ENCODE measurements at regions not wholly inside any gene's neighbourhood (a gene's known extent, or its start where the extent isn't known, plus 50 kb on each side); places are given as distances from the start of the nearest gene placed in this dataset.

- ChIA-PET POLR2A (no interaction called here), CTCF (no interaction called here)
- Histone ChIP-seq H3K27me3 (replicated peaks in 2 of 5; ENCODE audit: control insufficient read depth in 4 of 5, insufficient read depth in 5 of 5, low read length in 4 of 5) (no peaks in the 10 kb centered on the region), H3K27ac (ENCODE audit: insufficient read depth in 1 of 2, low read depth in 1 of 2, low read length in 2 of 2, poor library complexity in 1 of 2, severe bottlenecking in 2 of 2) (no peak overlapping the region), H3K9me3 (ENCODE audit: control extremely low read depth in 1 of 5, control insufficient read depth in 4 of 5, insufficient read depth in 2 of 5, low read depth in 1 of 5, low read length in 4 of 5) (no peaks in the 10 kb centered on the region), H3K4me3 (ENCODE audit: control insufficient read depth in 1 of 7, extremely low read depth in 1 of 7, insufficient read depth in 4 of 7, low read depth in 2 of 7, low read length in 6 of 7) (no peak overlapping the region), H3K36me3 (ENCODE audit: control insufficient read depth in 4 of 4, insufficient read depth in 4 of 4, low read length in 3 of 4) (no peaks in the 10 kb centered on the region), H3K4me1 (ENCODE audit: control extremely low read depth in 1 of 4, control insufficient read depth in 4 of 4, insufficient read depth in 4 of 4, low read length in 3 of 4) (no peaks in the 10 kb centered on the region)
- WGBS (ENCODE audit: insufficient coverage) = no CpG with 5 or more reads among the region's 3 CpGs
- no peak for DNase-seq
These were observed 153.1 kb downstream of the PCDH17 start for GRCh38 chr13:57784633-57785032.

GRCh38 chr13:57787058-57787791, 155.7 kb downstream of the PCDH17 start:
- Histone ChIP-seq H3K4me3 (ENCODE audit: control insufficient read depth in 1 of 7, extremely low read depth in 1 of 7, insufficient read depth in 4 of 7, low read depth in 2 of 7, low read length in 6 of 7) (no peak overlapping the region), H3K9me3 (ENCODE audit: control extremely low read depth in 1 of 5, control insufficient read depth in 4 of 5, insufficient read depth in 2 of 5, low read depth in 1 of 5, low read length in 4 of 5) (no peaks in the 10 kb centered on the region), H3K4me1 (ENCODE audit: control extremely low read depth in 1 of 4, control insufficient read depth in 4 of 4, insufficient read depth in 4 of 4, low read length in 3 of 4) (no peaks in the 10 kb centered on the region), H3K27me3 (replicated peaks in 2 of 5; ENCODE audit: control insufficient read depth in 4 of 5, insufficient read depth in 5 of 5, low read length in 4 of 5) (no peaks in the 10 kb centered on the region), H3K36me3 (ENCODE audit: control insufficient read depth in 4 of 4, insufficient read depth in 4 of 4, low read length in 3 of 4) (no peaks in the 10 kb centered on the region), H3K27ac (ENCODE audit: insufficient read depth in 1 of 2, low read depth in 1 of 2, low read length in 2 of 2, poor library complexity in 1 of 2, severe bottlenecking in 2 of 2) (no peak overlapping the region)
- DNase-seq = no peak
- CTCF ChIA-PET = no interaction called here
- 97% methylated on average over 14 of the region's 16 CpGs for whole genome bisulfite sequencing (ENCODE audit: insufficient coverage)
- POLR2A ChIA-PET = no interaction called here

- Histone ChIP-seq H3K36me3 (ENCODE audit: control insufficient read depth in 4 of 4, insufficient read depth in 4 of 4, low read length in 3 of 4) (no peaks in the 10 kb centered on the region), H3K9me3 (ENCODE audit: control extremely low read depth in 1 of 5, control insufficient read depth in 4 of 5, insufficient read depth in 2 of 5, low read depth in 1 of 5, low read length in 4 of 5) (no peaks in the 10 kb centered on the region), H3K27me3 (replicated peaks in 2 of 5; ENCODE audit: control insufficient read depth in 4 of 5, insufficient read depth in 5 of 5, low read length in 4 of 5) (no peaks in the 10 kb centered on the region), H3K27ac (ENCODE audit: insufficient read depth in 1 of 2, low read depth in 1 of 2, low read length in 2 of 2, poor library complexity in 1 of 2, severe bottlenecking in 2 of 2) (no peak overlapping the region), H3K4me3 (ENCODE audit: control insufficient read depth in 1 of 7, extremely low read depth in 1 of 7, insufficient read depth in 4 of 7, low read depth in 2 of 7, low read length in 6 of 7) (no peak overlapping the region), H3K4me1 (ENCODE audit: control extremely low read depth in 1 of 4, control insufficient read depth in 4 of 4, insufficient read depth in 4 of 4, low read length in 3 of 4) (no peaks in the 10 kb centered on the region)
- no peak for DNase-seq
- CTCF ChIA-PET = interaction anchor here (1.3 kb wide), 1 partner anchor 10 kb away, joined by 3 read pairs; no protein-coding TSS in a partner anchor
- WGBS (ENCODE audit: insufficient coverage) = 97% methylated on average over 3 of the region's 3 CpGs
- POLR2A ChIA-PET = no interaction called here
These were observed 168.1 kb downstream of the PCDH17 start for GRCh38 chr13:57799624-57800023.

DNA sequence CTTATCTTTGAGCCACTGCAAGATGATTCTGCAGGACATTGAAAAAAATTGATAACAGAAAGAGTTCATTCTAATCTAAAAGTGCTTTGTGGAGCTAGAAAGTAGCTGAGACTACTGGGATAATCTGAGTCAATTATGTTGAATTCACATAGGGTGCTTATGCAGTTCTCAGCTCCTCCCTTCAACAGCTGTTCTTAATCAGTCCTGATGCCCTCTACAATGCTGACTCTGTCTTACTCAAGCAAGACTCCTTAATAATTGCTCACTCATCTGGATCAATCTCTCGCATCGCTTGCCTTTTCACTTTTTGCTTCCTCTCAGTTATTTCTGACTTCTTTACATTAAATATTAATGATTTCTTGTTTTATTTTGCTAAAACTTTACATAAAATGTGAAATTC, 182.1 kb downstream of the PCDH17 start:
- ChIA-PET CTCF (no interaction called here), POLR2A (no interaction called here)
- H3K4me3 ChIP-seq (ENCODE audit: control insufficient read depth in 1 of 7, extremely low read depth in 1 of 7, insufficient read depth in 4 of 7, low read depth in 2 of 7, low read length in 6 of 7) = no peak overlapping the region
- WGBS (ENCODE audit: insufficient coverage) = no CpG with 5 or more reads among the region's 2 CpGs
- H3K27me3 ChIP-seq (replicated peaks in 2 of 5; ENCODE audit: control insufficient read depth in 4 of 5, insufficient read depth in 5 of 5, low read length in 4 of 5) = no peaks in the 10 kb centered on the region
- no peaks in the 10 kb centered on the region for H3K36me3 ChIP-seq (ENCODE audit: control insufficient read depth in 4 of 4, insufficient read depth in 4 of 4, low read length in 3 of 4)
- DNase-seq = no peak
- no peaks in the 10 kb centered on the region for H3K9me3 ChIP-seq (ENCODE audit: control extremely low read depth in 1 of 5, control insufficient read depth in 4 of 5, insufficient read depth in 2 of 5, low read depth in 1 of 5, low read length in 4 of 5)
- no peak overlapping the region for H3K27ac ChIP-seq (ENCODE audit: insufficient read depth in 1 of 2, low read depth in 1 of 2, low read length in 2 of 2, poor library complexity in 1 of 2, severe bottlenecking in 2 of 2)
- H3K4me1 ChIP-seq (ENCODE audit: control extremely low read depth in 1 of 4, control insufficient read depth in 4 of 4, insufficient read depth in 4 of 4, low read length in 3 of 4) = no peaks in the 10 kb centered on the region

DNA sequence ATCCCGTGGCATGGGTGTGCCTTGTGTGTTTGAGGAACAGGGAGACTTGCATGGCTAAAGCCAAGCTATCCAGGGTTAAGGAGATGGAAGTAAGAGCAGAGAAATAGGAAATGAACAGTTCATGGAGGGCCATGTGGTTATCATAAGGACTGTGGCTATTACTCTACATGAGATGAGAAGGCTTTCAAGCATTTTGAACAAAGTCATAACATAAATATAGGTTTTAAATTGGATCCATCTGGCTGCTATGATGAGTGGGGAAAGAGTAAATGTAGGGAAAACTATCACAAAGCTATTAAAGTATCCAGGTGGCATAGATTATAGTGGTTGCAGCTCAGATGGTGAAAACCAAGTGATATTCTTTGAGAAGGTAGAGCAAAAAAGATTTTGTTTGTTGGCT, 184.1 kb downstream of the PCDH17 start:
- CTCF ChIA-PET = no interaction called here
- no peaks in the 10 kb centered on the region for H3K27me3 ChIP-seq (replicated peaks in 2 of 5; ENCODE audit: control insufficient read depth in 4 of 5, insufficient read depth in 5 of 5, low read length in 4 of 5)
- no peak overlapping the region for H3K27ac ChIP-seq (ENCODE audit: insufficient read depth in 1 of 2, low read depth in 1 of 2, low read length in 2 of 2, poor library complexity in 1 of 2, severe bottlenecking in 2 of 2)
- no peaks in the 10 kb centered on the region for H3K9me3 ChIP-seq (ENCODE audit: control extremely low read depth in 1 of 5, control insufficient read depth in 4 of 5, insufficient read depth in 2 of 5, low read depth in 1 of 5, low read length in 4 of 5)
- 100% methylated on average over 1 of the region's 1 CpG for WGBS (ENCODE audit: insufficient coverage)
- no peaks in the 10 kb centered on the region for H3K36me3 ChIP-seq (ENCODE audit: control insufficient read depth in 4 of 4, insufficient read depth in 4 of 4, low read length in 3 of 4)
- POLR2A ChIA-PET = no interaction called here
- no peak overlapping the region for H3K4me3 ChIP-seq (ENCODE audit: control insufficient read depth in 1 of 7, extremely low read depth in 1 of 7, insufficient read depth in 4 of 7, low read depth in 2 of 7, low read length in 6 of 7)
- H3K4me1 ChIP-seq (ENCODE audit: control extremely low read depth in 1 of 4, control insufficient read depth in 4 of 4, insufficient read depth in 4 of 4, low read length in 3 of 4) = no peaks in the 10 kb centered on the region
- DNase-seq = no peak

GRCh38 chr13:57820924-57821323, 189.4 kb downstream of the PCDH17 start:
- whole genome bisulfite sequencing (ENCODE audit: insufficient coverage) = 100% methylated on average over 1 of the region's 1 CpG
- peaks cover 0 to 8% (median 0%) of the 10 kb centered on the region in 5 experiments for H3K9me3 ChIP-seq (ENCODE audit: control extremely low read depth in 1 of 5, control insufficient read depth in 4 of 5, insufficient read depth in 2 of 5, low read depth in 1 of 5, low read length in 4 of 5)

GRCh38 chr13:57823704-57824103, 192.2 kb downstream of the PCDH17 start:
- Histone ChIP-seq H3K9me3 (ENCODE audit: control extremely low read depth in 1 of 5, control insufficient read depth in 4 of 5, insufficient read depth in 2 of 5, low read depth in 1 of 5, low read length in 4 of 5) (peaks cover 0 to 8% (median 0%) of the 10 kb centered on the region in 5 experiments), H3K4me3 (ENCODE audit: control insufficient read depth in 1 of 7, extremely low read depth in 1 of 7, insufficient read depth in 4 of 7, low read depth in 2 of 7, low read length in 6 of 7) (no peak overlapping the region), H3K36me3 (ENCODE audit: control insufficient read depth in 4 of 4, insufficient read depth in 4 of 4, low read length in 3 of 4) (no peaks in the 10 kb centered on the region), H3K27ac (ENCODE audit: insufficient read depth in 1 of 2, low read depth in 1 of 2, low read length in 2 of 2, poor library complexity in 1 of 2, severe bottlenecking in 2 of 2) (no peak overlapping the region), H3K27me3 (replicated peaks in 2 of 5; ENCODE audit: control insufficient read depth in 4 of 5, insufficient read depth in 5 of 5, low read length in 4 of 5) (no peaks in the 10 kb centered on the region), H3K4me1 (ENCODE audit: control extremely low read depth in 1 of 4, control insufficient read depth in 4 of 4, insufficient read depth in 4 of 4, low read length in 3 of 4) (no peaks in the 10 kb centered on the region)
- ChIA-PET POLR2A (no interaction called here), CTCF (no interaction called here)
- 90% methylated on average over 1 of the region's 2 CpGs for WGBS (ENCODE audit: insufficient coverage)
- DNase-seq = no peak

More at GRCh38 chr13:57820924-57821323, 189.4 kb downstream of the PCDH17 start:
- no peaks in the 10 kb centered on the region for H3K27me3 ChIP-seq (replicated peaks in 2 of 5; ENCODE audit: control insufficient read depth in 4 of 5, insufficient read depth in 5 of 5, low read length in 4 of 5)
- H3K4me3 ChIP-seq (ENCODE audit: control insufficient read depth in 1 of 7, extremely low read depth in 1 of 7, insufficient read depth in 4 of 7, low read depth in 2 of 7, low read length in 6 of 7) = no peak overlapping the region
- ChIA-PET CTCF (no interaction called here), POLR2A (no interaction called here)
- H3K36me3 ChIP-seq (ENCODE audit: control insufficient read depth in 4 of 4, insufficient read depth in 4 of 4, low read length in 3 of 4) = no peaks in the 10 kb centered on the region
- no peak for DNase-seq
- no peaks in the 10 kb centered on the region for H3K4me1 ChIP-seq (ENCODE audit: control extremely low read depth in 1 of 4, control insufficient read depth in 4 of 4, insufficient read depth in 4 of 4, low read length in 3 of 4)
- H3K27ac ChIP-seq (ENCODE audit: insufficient read depth in 1 of 2, low read depth in 1 of 2, low read length in 2 of 2, poor library complexity in 1 of 2, severe bottlenecking in 2 of 2) = no peak overlapping the region
